ENCODE measurements at regions not wholly inside any gene's neighbourhood (a gene's known extent, or its start where the extent isn't known, plus 50 kb on each side); places are given as distances from the start of the nearest gene placed in this dataset.

GRCh38 chr2:111219285-111219684 lies 98.6 kb downstream of the BCL2L11 start:
- no peak for DNase-seq (ENCODE audit: insufficient read length, low spot score)
- TF ChIP-seq SPI1 (IDR thresholded peaks at IDR 0.05; ENCODE audit: low read depth, low read length) (peak; percentile 58), POU2F2 (IDR thresholded peaks at IDR 0.05; ENCODE audit: low read depth, low read length) (peak; percentile 81), POLR2AphosphoS5 (IDR thresholded peaks at IDR 0.05; ENCODE audit: low read depth, low read length) (no peak), POLR2A (IDR thresholded peaks at IDR 0.05; ENCODE audit: low read depth, low read length) (no peak), TAF1 (IDR thresholded peaks at IDR 0.05; ENCODE audit: low read depth, low read length) (no peak), PAX5 (IDR thresholded peaks at IDR 0.05; ENCODE audit: insufficient read depth, low read length, severe bottlenecking) (no peak)
- peak; percentile 88 for FAIRE-seq

GRCh38 chr2:111219734-111220505 lies 99.2 kb downstream of the BCL2L11 start:
- TF ChIP-seq PAX5 (IDR thresholded peaks at IDR 0.05; ENCODE audit: insufficient read depth, low read length, severe bottlenecking) (no peak), POLR2AphosphoS5 (IDR thresholded peaks at IDR 0.05; ENCODE audit: low read depth, low read length) (no peak), SPI1 (IDR thresholded peaks at IDR 0.05; ENCODE audit: low read depth, low read length) (no peak), POLR2A (IDR thresholded peaks at IDR 0.05; ENCODE audit: low read depth, low read length) (no peak), POU2F2 (IDR thresholded peaks at IDR 0.05; ENCODE audit: low read depth, low read length) (no peak)
- DNase-seq (ENCODE audit: insufficient read length, low spot score), result no peak
- no peak for FAIRE-seq

- FAIRE-seq, result no peak
- no peak for DNase-seq (ENCODE audit: insufficient read length, low spot score)
- TF ChIP-seq POLR2A (IDR thresholded peaks at IDR 0.05; ENCODE audit: low read depth, low read length), result no peak
- no peak for TF ChIP-seq POLR2AphosphoS5 (IDR thresholded peaks at IDR 0.05; ENCODE audit: low read depth, low read length)
- no peak for TF ChIP-seq SPI1 (IDR thresholded peaks at IDR 0.05; ENCODE audit: low read depth, low read length)
- TF ChIP-seq POU2F2 (IDR thresholded peaks at IDR 0.05; ENCODE audit: low read depth, low read length), result no peak
- no peak for TF ChIP-seq TAF1 (IDR thresholded peaks at IDR 0.05; ENCODE audit: low read depth, low read length)
- no peak for TF ChIP-seq PAX5 (IDR thresholded peaks at IDR 0.05; ENCODE audit: insufficient read depth, low read length, severe bottlenecking)
Observed at GRCh38 chr2:111220962-111221361, 100.2 kb downstream of the BCL2L11 start.

- TF ChIP-seq POLR2AphosphoS5 (IDR thresholded peaks at IDR 0.05; ENCODE audit: low read depth, low read length) (no peak), SPI1 (IDR thresholded peaks at IDR 0.05; ENCODE audit: low read depth, low read length) (no peak), POLR2A (IDR thresholded peaks at IDR 0.05; ENCODE audit: low read depth, low read length) (no peak)
- FAIRE-seq (no peak), DNase-seq (ENCODE audit: insufficient read length, low spot score) (no peak)
Observed at GRCh38 chr2:111221701-111222100, 101.0 kb downstream of the BCL2L11 start.

GRCh38 chr2:111222204-111222866 lies 101.6 kb downstream of the BCL2L11 start:
- no peak for TF ChIP-seq POU2F2 (IDR thresholded peaks at IDR 0.05; ENCODE audit: low read depth, low read length)
- no peak for TF ChIP-seq POLR2AphosphoS5 (IDR thresholded peaks at IDR 0.05; ENCODE audit: low read depth, low read length)
- no peak for TF ChIP-seq TAF1 (IDR thresholded peaks at IDR 0.05; ENCODE audit: low read depth, low read length)
- no peak for TF ChIP-seq PAX5 (IDR thresholded peaks at IDR 0.05; ENCODE audit: insufficient read depth, low read length, severe bottlenecking)
- no peak for TF ChIP-seq SPI1 (IDR thresholded peaks at IDR 0.05; ENCODE audit: low read depth, low read length)
- no peak for TF ChIP-seq POLR2A (IDR thresholded peaks at IDR 0.05; ENCODE audit: low read depth, low read length)
- FAIRE-seq (no peak), DNase-seq (ENCODE audit: insufficient read length, low spot score) (no peak)

GRCh38 chr2:111225856-111226255 lies 105.1 kb downstream of the BCL2L11 start:
- TF ChIP-seq SPI1 (IDR thresholded peaks at IDR 0.05; ENCODE audit: low read depth, low read length) (no peak), POLR2AphosphoS5 (IDR thresholded peaks at IDR 0.05; ENCODE audit: low read depth, low read length) (no peak), TAF1 (IDR thresholded peaks at IDR 0.05; ENCODE audit: low read depth, low read length) (no peak), POLR2A (IDR thresholded peaks at IDR 0.05; ENCODE audit: low read depth, low read length) (no peak), PAX5 (IDR thresholded peaks at IDR 0.05; ENCODE audit: insufficient read depth, low read length, severe bottlenecking) (no peak), POU2F2 (IDR thresholded peaks at IDR 0.05; ENCODE audit: low read depth, low read length) (no peak)
- DNase-seq (ENCODE audit: insufficient read length, low spot score), result no peak
- no peak for FAIRE-seq

GRCh38 chr2:111226876-111227700 lies 106.4 kb downstream of the BCL2L11 start:
- TF ChIP-seq SPI1 (IDR thresholded peaks at IDR 0.05; ENCODE audit: low read depth, low read length), result no peak
- TF ChIP-seq PAX5 (IDR thresholded peaks at IDR 0.05; ENCODE audit: insufficient read depth, low read length, severe bottlenecking), result no peak
- no peak for TF ChIP-seq POU2F2 (IDR thresholded peaks at IDR 0.05; ENCODE audit: low read depth, low read length)
- no peak for TF ChIP-seq POLR2A (IDR thresholded peaks at IDR 0.05; ENCODE audit: low read depth, low read length)
- TF ChIP-seq TAF1 (IDR thresholded peaks at IDR 0.05; ENCODE audit: low read depth, low read length), result no peak
- no peak for TF ChIP-seq POLR2AphosphoS5 (IDR thresholded peaks at IDR 0.05; ENCODE audit: low read depth, low read length)
- no peak for FAIRE-seq
- DNase-seq (ENCODE audit: insufficient read length, low spot score), result no peak

GRCh38 chr2:111227716-111228141 lies 107.0 kb downstream of the BCL2L11 start:
- FAIRE-seq, result no peak
- DNase-seq (ENCODE audit: insufficient read length, low spot score), result no peak
- TF ChIP-seq POU2F2 (IDR thresholded peaks at IDR 0.05; ENCODE audit: low read depth, low read length), result no peak
- TF ChIP-seq POLR2AphosphoS5 (IDR thresholded peaks at IDR 0.05; ENCODE audit: low read depth, low read length), result no peak
- no peak for TF ChIP-seq SPI1 (IDR thresholded peaks at IDR 0.05; ENCODE audit: low read depth, low read length)
- no peak for TF ChIP-seq POLR2A (IDR thresholded peaks at IDR 0.05; ENCODE audit: low read depth, low read length)
- TF ChIP-seq TAF1 (IDR thresholded peaks at IDR 0.05; ENCODE audit: low read depth, low read length), result no peak
- no peak for TF ChIP-seq PAX5 (IDR thresholded peaks at IDR 0.05; ENCODE audit: insufficient read depth, low read length, severe bottlenecking)

Data from GM12891 (cell line).